ENCODE measurements at regions not wholly inside any gene's neighbourhood (a gene's known extent, or its start where the extent isn't known, plus 50 kb on each side); places are given as distances from the start of the nearest gene placed in this dataset. TPM values are rescaled to one million over a fixed set of nuclear protein-coding genes. Genes with fewer than 3 reads are reported as not detected.

DNA sequence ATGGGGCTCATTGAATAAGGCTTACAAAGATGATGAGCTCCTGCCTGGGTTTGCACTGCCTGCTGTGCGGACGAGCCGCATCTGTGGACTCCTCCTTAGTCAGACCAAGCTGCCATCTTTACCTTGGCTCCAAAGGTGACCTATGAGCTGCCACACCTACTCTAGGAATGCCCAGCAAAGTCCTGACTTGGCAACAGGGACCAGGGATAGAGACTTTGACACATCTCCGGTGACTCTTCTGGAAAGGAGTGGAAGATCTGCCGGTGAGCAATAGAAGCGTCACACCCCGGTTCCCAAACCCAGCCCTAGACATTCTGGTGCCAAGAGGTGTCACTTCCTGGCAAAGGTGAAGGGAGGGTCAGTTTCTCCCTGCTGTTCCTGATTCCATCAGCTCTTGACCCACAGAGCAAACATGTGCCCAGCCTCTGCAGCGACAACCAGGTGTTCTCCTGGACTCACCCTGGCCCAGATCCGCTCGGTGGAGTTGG is 50.2 kb upstream of the GTF3A start:
- H3K27me3 Mint-ChIP-seq (ENCODE audit: low read depth in 3 of 3), result peaks cover 1 to 14% (median 4%) of the 10 kb centered on the region in 3 donors
- intact Hi-C loops (cut with micrococcal nuclease), result loop anchor here (2.0 to 10.0 kb wide), 3 partner anchors 161 to 613 kb away; partner anchors contain the start of gene URAD (in 1 of the 2)
- H3K36me3 ChIP-seq (replicated peaks in 1 of 2; ENCODE audit: control insufficient read depth in 1 of 2, insufficient read depth in 2 of 2, low read length in 2 of 2), result no peaks in the 10 kb centered on the region
- no peak overlapping the region for H3K4me3 ChIP-seq (replicated peaks in 1 of 3; ENCODE audit: low read depth in 2 of 3, low read length in 3 of 3)
- DNase-seq, result no peak
- no peaks in the 10 kb centered on the region for H3K9me3 Mint-ChIP-seq
- no peak overlapping the region for H3K4me3 Mint-ChIP-seq
- H3K4me1 ChIP-seq (ENCODE audit: control insufficient read depth in 1 of 2, insufficient read depth in 2 of 2, low read length in 2 of 2), result no peaks in the 10 kb centered on the region
- TF ChIP-seq, protein P1, sequence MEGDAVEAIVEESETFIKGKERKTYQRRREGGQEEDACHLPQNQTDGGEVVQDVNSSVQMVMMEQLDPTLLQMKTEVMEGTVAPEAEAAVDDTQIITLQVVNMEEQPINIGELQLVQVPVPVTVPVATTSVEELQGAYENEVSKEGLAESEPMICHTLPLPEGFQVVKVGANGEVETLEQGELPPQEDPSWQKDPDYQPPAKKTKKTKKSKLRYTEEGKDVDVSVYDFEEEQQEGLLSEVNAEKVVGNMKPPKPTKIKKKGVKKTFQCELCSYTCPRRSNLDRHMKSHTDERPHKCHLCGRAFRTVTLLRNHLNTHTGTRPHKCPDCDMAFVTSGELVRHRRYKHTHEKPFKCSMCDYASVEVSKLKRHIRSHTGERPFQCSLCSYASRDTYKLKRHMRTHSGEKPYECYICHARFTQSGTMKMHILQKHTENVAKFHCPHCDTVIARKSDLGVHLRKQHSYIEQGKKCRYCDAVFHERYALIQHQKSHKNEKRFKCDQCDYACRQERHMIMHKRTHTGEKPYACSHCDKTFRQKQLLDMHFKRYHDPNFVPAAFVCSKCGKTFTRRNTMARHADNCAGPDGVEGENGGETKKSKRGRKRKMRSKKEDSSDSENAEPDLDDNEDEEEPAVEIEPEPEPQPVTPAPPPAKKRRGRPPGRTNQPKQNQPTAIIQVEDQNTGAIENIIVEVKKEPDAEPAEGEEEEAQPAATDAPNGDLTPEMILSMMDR (IDR thresholded peaks at IDR 0.05), result no peak
- H3K4me2 ChIP-seq (replicated peaks; ENCODE audit: extremely low read depth, low read length, poor library complexity, severe bottlenecking), result no peak overlapping the region
- H3K27ac Mint-ChIP-seq, result no peak overlapping the region
- no peak overlapping the region for H3K9ac ChIP-seq (ENCODE audit: insufficient read depth, low read length, poor library complexity, severe bottlenecking)
- no peak overlapping the region for H3K27ac ChIP-seq (ENCODE audit: low read depth in 1 of 2, low read length in 2 of 2)
- no peaks in the 10 kb centered on the region for H3K9me3 ChIP-seq (replicated peaks in 1 of 2; ENCODE audit: control insufficient read depth in 1 of 2, insufficient read depth in 1 of 2, low read length in 2 of 2)
- WGBS (ENCODE audit: insufficient coverage), result 94% methylated on average over 8 of the region's 10 CpGs
- H3K4me1 Mint-ChIP-seq, result peaks cover 5% of the 10 kb centered on the region
- no peak overlapping the region for H2AFZ ChIP-seq (ENCODE audit: insufficient read depth, low read depth, low read length, poor library complexity, severe bottlenecking)
- no peaks in the 10 kb centered on the region for H4K20me1 ChIP-seq (ENCODE audit: insufficient read depth, low read length)
- H3K79me2 ChIP-seq (ENCODE audit: insufficient read depth, low read length), result no peaks in the 10 kb centered on the region
- peaks cover 0 to 5% of the 10 kb centered on the region in 2 donors for H3K27me3 ChIP-seq (ENCODE audit: control insufficient read depth in 2 of 2, insufficient read depth in 2 of 2, low read length in 2 of 2)
- H3K36me3 Mint-ChIP-seq, result no peaks in the 10 kb centered on the region

Small RNAs in the stretch of these regions (small RNA-seq; reads per million reads assigned to genes)
- gene RNU6-70P (ENCODE audit: insufficient read length, low read depth), result not detected

All from CD14-positive monocyte (primary cell).